ENCODE measurements at regions not wholly inside any gene's neighbourhood (a gene's known extent, or its start where the extent isn't known, plus 50 kb on each side); places are given as distances from the start of the nearest gene placed in this dataset.
A peak's percentile ranks its signal among the peaks of the same experiment; 100 is the strongest.

DNA sequence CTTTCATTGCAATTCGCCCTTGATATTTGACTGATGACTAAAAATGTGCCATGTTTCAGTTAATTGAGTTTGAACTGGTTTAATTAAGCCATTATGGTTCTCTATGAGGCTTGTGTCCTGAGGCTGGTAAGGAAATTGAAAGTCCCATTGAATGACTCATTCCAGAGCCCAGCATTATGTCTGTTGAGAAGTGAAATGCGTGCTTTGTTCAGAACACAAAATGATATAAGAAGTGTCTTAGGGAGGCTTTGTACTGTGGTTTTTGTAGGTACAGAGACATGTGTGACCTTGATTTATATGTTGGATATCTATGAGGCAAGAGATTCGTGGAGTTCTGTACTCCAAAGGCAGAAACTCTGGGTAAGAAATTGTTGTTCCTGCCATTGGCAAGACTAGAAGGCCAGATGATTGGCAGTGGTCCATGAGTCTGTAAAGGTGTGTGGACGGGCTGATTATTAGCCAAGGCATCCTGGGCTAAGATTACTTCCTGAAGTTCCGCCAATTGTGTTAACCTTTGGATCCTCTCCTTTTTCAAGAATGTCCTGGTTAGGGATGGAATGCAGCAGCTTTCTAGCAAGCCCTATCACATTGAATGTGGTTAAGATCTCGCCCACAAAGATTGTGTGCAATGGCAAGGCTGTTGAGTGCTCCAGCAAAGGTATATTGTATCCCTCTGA lies 103.7 kb downstream of the NPIPB5 start:
- TF ChIP-seq, protein P1, sequence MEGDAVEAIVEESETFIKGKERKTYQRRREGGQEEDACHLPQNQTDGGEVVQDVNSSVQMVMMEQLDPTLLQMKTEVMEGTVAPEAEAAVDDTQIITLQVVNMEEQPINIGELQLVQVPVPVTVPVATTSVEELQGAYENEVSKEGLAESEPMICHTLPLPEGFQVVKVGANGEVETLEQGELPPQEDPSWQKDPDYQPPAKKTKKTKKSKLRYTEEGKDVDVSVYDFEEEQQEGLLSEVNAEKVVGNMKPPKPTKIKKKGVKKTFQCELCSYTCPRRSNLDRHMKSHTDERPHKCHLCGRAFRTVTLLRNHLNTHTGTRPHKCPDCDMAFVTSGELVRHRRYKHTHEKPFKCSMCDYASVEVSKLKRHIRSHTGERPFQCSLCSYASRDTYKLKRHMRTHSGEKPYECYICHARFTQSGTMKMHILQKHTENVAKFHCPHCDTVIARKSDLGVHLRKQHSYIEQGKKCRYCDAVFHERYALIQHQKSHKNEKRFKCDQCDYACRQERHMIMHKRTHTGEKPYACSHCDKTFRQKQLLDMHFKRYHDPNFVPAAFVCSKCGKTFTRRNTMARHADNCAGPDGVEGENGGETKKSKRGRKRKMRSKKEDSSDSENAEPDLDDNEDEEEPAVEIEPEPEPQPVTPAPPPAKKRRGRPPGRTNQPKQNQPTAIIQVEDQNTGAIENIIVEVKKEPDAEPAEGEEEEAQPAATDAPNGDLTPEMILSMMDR (IDR thresholded peaks at IDR 0.05), result no peak

DNA sequence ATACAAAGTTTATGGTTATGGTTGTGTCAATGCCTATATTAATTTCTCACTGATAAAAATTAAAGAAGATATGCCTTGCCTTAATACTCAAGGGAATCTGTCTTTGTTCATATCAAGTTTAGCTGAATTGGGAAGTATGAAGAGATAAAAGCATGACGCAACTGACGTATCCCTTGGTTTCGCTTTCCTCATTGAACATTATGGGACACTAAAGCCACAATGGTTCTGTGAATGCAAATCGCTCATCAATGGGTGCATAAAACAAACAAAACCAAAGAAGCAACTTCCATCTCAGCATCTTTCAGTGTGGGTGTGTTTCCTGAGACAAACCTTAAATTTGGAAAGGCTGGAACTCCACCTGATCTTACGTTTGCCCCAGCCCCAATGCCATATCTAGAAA lies 108.2 kb downstream of the NPIPB5 start:
- H3K4me3 ChIP-seq, result no peak overlapping the region
- H3K27me3 ChIP-seq, result no peaks in the 10 kb centered on the region
- no peaks in the 10 kb centered on the region for H3K4me1 ChIP-seq
- H3K27ac ChIP-seq, result no peak overlapping the region
- TF ChIP-seq, protein P1 (IDR thresholded peaks at IDR 0.05), result no peak
- H3K36me3 ChIP-seq, result no peaks in the 10 kb centered on the region
- peaks cover 0 to 4% of the 10 kb centered on the region in 2 donors for H3K9me3 ChIP-seq
- intact Hi-C loops (cut with DNase I), result no loop called here
- peak in 1 of 2 donors; percentile 5 for DNase-seq (ENCODE audit: low spot score in 2 of 2)

More for the DNA sequence above, 103.7 kb downstream of the NPIPB5 start:
- Histone ChIP-seq H3K4me3 (no peak overlapping the region), H3K27me3 (no peaks in the 10 kb centered on the region), H3K4me1 (no peaks in the 10 kb centered on the region), H3K9me3 (peaks cover 0 to 7% of the 10 kb centered on the region in 2 donors), H3K27ac (no peak overlapping the region), H3K36me3 (no peaks in the 10 kb centered on the region)
- intact Hi-C loops (cut with DNase I), result no loop called here
- peak in 1 of 2 donors; percentile 16 for DNase-seq (ENCODE audit: low spot score in 2 of 2)

DNA sequence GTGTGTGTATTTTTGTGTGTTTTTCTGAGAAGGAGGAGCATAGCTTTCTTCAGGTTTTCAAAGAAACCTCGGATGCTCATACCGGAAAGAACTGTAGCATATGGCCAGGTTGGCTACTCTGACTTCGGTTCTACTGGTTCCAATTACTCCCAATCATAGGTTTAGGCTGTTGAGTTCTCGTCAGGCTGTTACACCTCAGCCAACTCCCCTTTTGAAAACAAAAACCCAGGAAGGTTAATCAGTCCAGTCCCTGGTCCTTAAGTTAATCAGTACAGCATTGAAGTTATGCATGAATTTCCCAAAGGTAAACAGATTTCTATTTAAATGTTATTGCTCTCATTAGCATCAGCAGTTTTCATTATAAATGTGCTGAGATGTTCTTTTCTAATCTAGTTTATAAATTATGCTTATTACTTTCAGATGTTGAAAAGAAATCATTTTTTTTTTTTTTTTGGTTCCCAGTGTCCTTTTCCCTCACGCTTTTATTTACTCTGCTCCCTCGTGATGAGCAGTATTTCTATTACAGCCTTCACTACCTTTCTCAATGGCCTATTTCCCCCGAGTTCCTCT lies 111.0 kb downstream of the NPIPB5 start:
- H3K36me3 ChIP-seq, result no peaks in the 10 kb centered on the region
- no peak overlapping the region for H3K4me3 ChIP-seq
- H3K4me1 ChIP-seq, result no peaks in the 10 kb centered on the region
- intact Hi-C loops (cut with DNase I), result no loop called here
- no peaks in the 10 kb centered on the region for H3K9me3 ChIP-seq
- peak in 1 of 2 donors; percentile 30 for DNase-seq (ENCODE audit: low spot score in 2 of 2)
- no peaks in the 10 kb centered on the region for H3K27me3 ChIP-seq
- H3K27ac ChIP-seq, result no peak overlapping the region
- TF ChIP-seq, protein P1 (IDR thresholded peaks at IDR 0.05), result no peak

DNA sequence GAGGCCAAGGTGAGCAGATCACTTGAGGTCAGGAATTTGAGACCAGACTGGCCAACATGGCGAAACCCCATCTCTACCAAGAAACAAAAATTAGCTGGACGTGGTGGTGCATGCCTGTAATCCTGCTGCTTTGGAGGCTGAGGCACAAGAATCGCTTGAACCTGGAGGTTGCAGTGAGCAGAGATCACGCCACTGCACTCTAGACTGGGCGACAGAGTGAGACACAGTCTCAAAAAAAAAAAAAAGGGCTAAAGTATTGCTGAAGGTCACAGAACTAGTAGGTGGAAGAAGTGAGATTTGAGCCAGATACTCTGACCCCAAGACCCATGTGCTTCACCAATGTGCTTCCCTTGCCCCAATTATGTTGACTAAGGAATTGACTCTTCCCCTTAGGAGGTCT lies 112.0 kb downstream of the NPIPB5 start:
- no peak for DNase-seq (ENCODE audit: low spot score in 2 of 2)
- H3K9me3 ChIP-seq, result no peaks in the 10 kb centered on the region
- H3K36me3 ChIP-seq, result no peaks in the 10 kb centered on the region
- intact Hi-C loops (cut with DNase I), result no loop called here
- H3K4me1 ChIP-seq, result no peaks in the 10 kb centered on the region
- H3K4me3 ChIP-seq, result no peak overlapping the region
- H3K27ac ChIP-seq, result no peak overlapping the region
- TF ChIP-seq, protein P1 (IDR thresholded peaks at IDR 0.05), result no peak
- no peaks in the 10 kb centered on the region for H3K27me3 ChIP-seq

DNA sequence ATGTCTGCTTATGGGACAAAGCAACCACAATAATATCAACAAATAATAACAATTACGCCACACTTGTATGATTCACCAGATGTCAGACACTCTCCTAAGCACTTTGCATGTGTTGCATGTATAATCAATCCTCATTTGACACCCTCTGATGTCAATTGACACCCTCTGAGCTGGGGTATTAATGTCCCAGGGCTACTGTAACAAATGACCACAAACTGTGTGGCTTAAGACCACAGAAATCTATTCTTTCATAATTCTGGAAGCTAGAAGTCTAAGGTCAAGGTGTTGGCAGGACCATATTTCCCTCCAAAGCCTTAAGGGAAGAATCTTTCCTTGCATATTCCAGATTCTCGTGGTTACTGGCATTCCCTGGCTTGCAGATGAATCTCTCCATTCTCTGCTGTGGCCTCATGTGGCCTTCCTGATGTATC lies 112.7 kb downstream of the NPIPB5 start:
- Histone ChIP-seq H3K27ac (no peak overlapping the region), H3K36me3 (no peaks in the 10 kb centered on the region), H3K27me3 (no peaks in the 10 kb centered on the region), H3K4me1 (no peaks in the 10 kb centered on the region), H3K4me3 (no peak overlapping the region), H3K9me3 (no peaks in the 10 kb centered on the region)
- intact Hi-C loops (cut with DNase I), result no loop called here
- DNase-seq (ENCODE audit: low spot score in 2 of 2), result no peak
- TF ChIP-seq, protein P1 (IDR thresholded peaks at IDR 0.05), result no peak
